ENCODE measurements at regions not wholly inside any gene's neighbourhood (a gene's known extent, or its start where the extent isn't known, plus 50 kb on each side); places are given as distances from the start of the nearest gene placed in this dataset.

GRCh38 chr20:24321973-24322372 is 147.5 kb upstream of the SYNDIG1 start:
- ChIA-PET CTCF (no interaction called here), POLR2A (no interaction called here)
- intact Hi-C loops (cut with micrococcal nuclease; ENCODE audit: unreplicated experiment) = no loop called here
- H3K27ac Mint-ChIP-seq (ENCODE audit: unreplicated experiment) = no peak overlapping the region
- H3K9me3 Mint-ChIP-seq (ENCODE audit: unreplicated experiment) = no peaks in the 10 kb centered on the region
- Histone ChIP-seq H3K27me3 (replicated peaks; ENCODE audit: control insufficient read depth, insufficient read depth, low read length) (no peaks in the 10 kb centered on the region; the same call in 1 of the 2 replicates), H3K4me1 (no peaks in the 10 kb centered on the region), H3K4me3 (ENCODE audit: low read depth, low read length) (no peak overlapping the region), H3K9me3 (no peaks in the 10 kb centered on the region), H3K36me3 (ENCODE audit: control insufficient read depth, insufficient read depth, low read length) (no peaks in the 10 kb centered on the region)
- no peaks in the 10 kb centered on the region for H3K4me1 Mint-ChIP-seq (ENCODE audit: low read depth, unreplicated experiment)
- no peaks in the 10 kb centered on the region for H3K36me3 Mint-ChIP-seq (ENCODE audit: insufficient read depth, unreplicated experiment)
- peaks cover 14% of the 10 kb centered on the region for H3K27me3 Mint-ChIP-seq (ENCODE audit: insufficient read depth, unreplicated experiment)
- no peak overlapping the region for H3K4me3 Mint-ChIP-seq (ENCODE audit: unreplicated experiment)
- no peak for TF ChIP-seq CTCF (IDR thresholded peaks at IDR 0.05; ENCODE audit: insufficient read depth in 1 of 2, low read depth in 1 of 2, low read length in 1 of 2, severe bottlenecking in 1 of 2, unreplicated experiment in 1 of 2)
- no TSS peak for BruUV-seq (replicated peaks)
- no peak for DNase-seq

- Histone ChIP-seq H3K4me3 (ENCODE audit: low read depth, low read length) (no peak overlapping the region), H3K27me3 (replicated peaks; ENCODE audit: control insufficient read depth, insufficient read depth, low read length) (no peaks in the 10 kb centered on the region; the same call in 1 of the 2 replicates), H3K4me1 (no peaks in the 10 kb centered on the region), H3K36me3 (ENCODE audit: control insufficient read depth, insufficient read depth, low read length) (no peaks in the 10 kb centered on the region), H3K9me3 (no peaks in the 10 kb centered on the region)
- intact Hi-C loops (cut with micrococcal nuclease; ENCODE audit: unreplicated experiment) = no loop called here
- no peaks in the 10 kb centered on the region for H3K4me1 Mint-ChIP-seq (ENCODE audit: low read depth, unreplicated experiment)
- H3K27ac Mint-ChIP-seq (ENCODE audit: unreplicated experiment) = no peak overlapping the region
- no peaks in the 10 kb centered on the region for H3K9me3 Mint-ChIP-seq (ENCODE audit: unreplicated experiment)
- no peak for TF ChIP-seq CTCF (IDR thresholded peaks at IDR 0.05; ENCODE audit: insufficient read depth in 1 of 2, low read depth in 1 of 2, low read length in 1 of 2, severe bottlenecking in 1 of 2, unreplicated experiment in 1 of 2)
- no peaks in the 10 kb centered on the region for H3K36me3 Mint-ChIP-seq (ENCODE audit: insufficient read depth, unreplicated experiment)
- H3K27me3 Mint-ChIP-seq (ENCODE audit: insufficient read depth, unreplicated experiment) = peaks cover 12% of the 10 kb centered on the region
- POLR2A ChIA-PET = no interaction called here
- no peak for DNase-seq
- CTCF ChIA-PET = no interaction called here
- BruUV-seq (replicated peaks) = no TSS peak
- no peak overlapping the region for H3K4me3 Mint-ChIP-seq (ENCODE audit: unreplicated experiment)
Observed at GRCh38 chr20:24318569-24319352, 150.7 kb upstream of the SYNDIG1 start.

- no TSS peak for BruUV-seq (replicated peaks)
- CTCF ChIA-PET = no interaction called here
Observed at GRCh38 chr20:24317224-24317623, 152.2 kb upstream of the SYNDIG1 start.

More at GRCh38 chr20:24317224-24317623, 152.2 kb upstream of the SYNDIG1 start:
- no peaks in the 10 kb centered on the region; the same call in 1 of the 2 replicates for H3K27me3 ChIP-seq (replicated peaks; ENCODE audit: control insufficient read depth, insufficient read depth, low read length)
- Mint-ChIP-seq H3K27ac (ENCODE audit: unreplicated experiment) (no peak overlapping the region), H3K9me3 (ENCODE audit: unreplicated experiment) (no peaks in the 10 kb centered on the region), H3K4me1 (ENCODE audit: low read depth, unreplicated experiment) (no peaks in the 10 kb centered on the region), H3K4me3 (ENCODE audit: unreplicated experiment) (no peak overlapping the region), H3K36me3 (ENCODE audit: insufficient read depth, unreplicated experiment) (no peaks in the 10 kb centered on the region), H3K27me3 (ENCODE audit: insufficient read depth, unreplicated experiment) (peaks cover 21% of the 10 kb centered on the region)
- POLR2A ChIA-PET = no interaction called here
- H3K4me1 ChIP-seq = no peaks in the 10 kb centered on the region
- H3K36me3 ChIP-seq (ENCODE audit: control insufficient read depth, insufficient read depth, low read length) = no peaks in the 10 kb centered on the region
- no peak for DNase-seq
- no peak overlapping the region for H3K4me3 ChIP-seq (ENCODE audit: low read depth, low read length)
- intact Hi-C loops (cut with micrococcal nuclease; ENCODE audit: unreplicated experiment) = no loop called here
- no peak for TF ChIP-seq CTCF (IDR thresholded peaks at IDR 0.05; ENCODE audit: insufficient read depth in 1 of 2, low read depth in 1 of 2, low read length in 1 of 2, severe bottlenecking in 1 of 2, unreplicated experiment in 1 of 2)
- H3K9me3 ChIP-seq = no peaks in the 10 kb centered on the region

Measured in Caco-2 (cell line).